Hindlimb muscle (tissue), 1 donor: ENCODE measurements at regions not wholly inside any gene's neighbourhood (a gene's known extent, or its start where the extent isn't known, plus 50 kb on each side); places are given as distances from the start of the nearest gene placed in this dataset.

Source experiments
- DNase-seq: peaks from one replicate; pipeline ENCODE4 v3.0.0-alpha.2; 2013

DNA sequence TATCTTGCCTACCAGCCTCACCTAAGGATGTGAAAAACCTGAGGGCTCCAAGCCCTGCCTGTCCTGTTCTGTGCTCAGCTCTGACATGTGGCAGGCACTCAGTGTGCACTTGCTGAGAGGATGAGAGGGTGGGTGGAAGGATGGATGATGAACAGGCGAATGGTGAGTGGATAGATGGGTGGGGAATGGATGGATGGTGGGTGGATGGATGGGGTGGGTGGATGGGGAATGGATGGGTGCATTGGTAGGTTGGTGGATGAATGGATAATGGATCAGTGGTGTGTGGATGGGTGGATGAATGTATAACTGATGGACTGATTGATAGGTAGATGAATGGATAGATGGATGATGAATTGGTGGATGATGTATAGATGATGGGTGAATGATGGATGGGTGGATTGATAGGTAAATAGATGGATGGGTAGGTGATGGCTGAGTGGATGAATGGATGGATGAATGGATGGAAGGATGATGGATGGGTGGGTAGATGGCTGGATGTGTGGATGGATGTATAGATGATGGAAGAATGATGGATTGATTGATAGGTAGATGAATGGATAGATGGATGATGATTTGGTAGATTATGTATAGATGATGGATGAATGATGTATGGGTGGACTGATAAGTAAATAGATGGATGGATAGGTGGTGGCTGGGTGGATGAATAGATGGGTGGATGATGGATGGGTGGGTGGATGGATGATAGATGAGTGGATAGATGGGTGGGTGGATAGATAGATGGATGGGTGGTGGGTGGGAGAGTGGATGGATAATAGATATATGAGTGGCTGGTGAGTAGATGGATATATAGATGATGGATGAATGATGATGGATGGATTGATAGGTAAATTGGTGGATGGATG lies 69.3 kb upstream of the NKX1-1 start:
- no peak for DNase-seq

DNA sequence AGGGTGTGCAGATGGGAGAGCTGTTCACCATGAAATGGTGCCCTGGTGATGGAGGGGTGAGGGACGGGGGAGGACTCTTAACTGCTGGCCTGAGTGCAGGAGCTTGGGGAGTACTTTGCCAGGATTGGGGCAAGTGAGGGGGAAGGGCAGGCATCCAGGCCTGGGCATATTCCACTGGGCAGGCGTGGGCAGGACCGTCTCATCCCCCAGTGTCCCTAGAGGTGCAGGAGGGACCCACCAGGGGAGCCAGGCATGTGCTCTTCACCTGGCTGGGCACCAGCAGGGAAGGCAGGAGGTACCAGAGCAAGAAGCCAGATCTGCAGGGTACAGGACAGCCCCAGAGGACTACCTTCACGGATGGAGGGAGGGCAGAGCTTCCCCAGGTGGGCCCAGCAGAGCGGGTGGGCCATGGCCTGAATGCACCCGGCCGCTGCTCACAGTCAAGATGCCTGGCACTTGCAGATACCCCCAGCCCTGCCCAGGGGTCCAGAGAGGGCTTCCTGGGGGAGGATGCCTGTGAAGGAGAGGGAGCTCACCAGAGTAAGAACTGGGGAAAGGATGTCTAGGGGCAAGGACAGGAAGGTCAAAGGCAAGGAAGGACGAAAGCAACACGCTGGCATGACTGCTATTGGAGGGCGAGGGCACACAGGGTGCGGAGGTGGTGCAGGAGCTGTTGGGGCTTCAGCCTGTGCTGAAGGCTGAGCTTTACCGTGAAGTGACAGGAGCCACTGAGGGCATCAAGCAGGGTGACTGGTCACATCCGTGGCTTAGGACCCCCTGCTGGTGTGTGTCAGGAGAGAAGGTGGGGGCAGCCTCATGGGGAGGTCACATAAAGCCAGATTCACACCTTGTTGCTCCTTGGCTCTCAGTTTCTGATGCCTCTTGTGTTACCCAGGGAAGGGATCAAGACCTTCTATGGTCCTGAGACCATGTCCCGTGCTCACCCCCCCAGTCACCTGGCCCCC lies 68.2 kb upstream of the NKX1-1 start:
- DNase-seq: no peak

DNA sequence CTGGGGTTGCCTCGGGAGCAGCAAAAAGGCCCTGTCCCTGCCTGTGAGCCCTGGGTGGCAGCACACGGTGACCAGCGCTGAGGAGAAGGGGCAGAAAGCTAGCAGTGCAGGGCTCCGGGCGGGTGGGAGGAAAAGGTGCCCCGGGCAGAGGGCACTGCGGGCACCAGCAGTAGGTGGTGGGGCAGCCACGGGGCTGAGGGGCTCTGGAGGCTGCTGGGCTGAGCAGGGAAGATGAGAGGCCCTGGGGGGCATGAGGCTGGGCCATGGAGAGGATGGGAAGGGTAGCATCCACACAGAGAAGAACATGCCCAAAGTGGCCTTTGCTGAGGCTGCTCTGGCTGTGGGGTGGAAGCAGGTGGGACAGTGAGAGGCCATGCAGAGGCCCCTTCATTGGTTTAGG lies 67.5 kb upstream of the NKX1-1 start:
- no peak for DNase-seq

DNA sequence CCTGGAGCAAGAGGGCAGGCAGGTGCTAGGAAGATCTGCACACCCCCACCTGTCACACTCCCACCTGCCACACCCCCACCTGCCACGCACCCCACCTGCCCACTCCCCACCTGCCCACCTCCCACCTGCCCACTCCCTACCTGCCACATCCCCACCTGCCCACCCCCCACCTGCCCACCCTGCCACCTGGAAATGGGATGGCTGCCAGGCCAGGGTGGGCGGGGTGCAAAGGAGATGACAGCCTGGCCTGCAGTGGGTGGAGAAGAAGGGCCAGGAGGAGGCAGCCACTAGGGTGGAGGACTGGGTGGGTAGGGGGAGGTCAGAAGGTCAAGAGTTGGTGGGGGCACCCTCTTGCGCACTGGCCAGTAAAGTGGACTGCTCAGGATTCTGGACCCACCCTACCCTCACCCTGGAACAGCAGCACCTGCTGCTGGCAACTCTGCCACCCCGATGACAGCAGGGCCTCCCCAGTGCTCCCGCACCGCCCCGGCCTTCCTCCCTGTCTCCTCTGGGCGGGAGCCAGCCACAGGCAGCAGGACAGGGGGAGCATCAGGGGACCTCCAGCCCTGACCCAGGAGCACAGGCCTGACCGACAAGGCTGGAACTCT lies 66.8 kb upstream of the NKX1-1 start:
- no peak for DNase-seq

DNA sequence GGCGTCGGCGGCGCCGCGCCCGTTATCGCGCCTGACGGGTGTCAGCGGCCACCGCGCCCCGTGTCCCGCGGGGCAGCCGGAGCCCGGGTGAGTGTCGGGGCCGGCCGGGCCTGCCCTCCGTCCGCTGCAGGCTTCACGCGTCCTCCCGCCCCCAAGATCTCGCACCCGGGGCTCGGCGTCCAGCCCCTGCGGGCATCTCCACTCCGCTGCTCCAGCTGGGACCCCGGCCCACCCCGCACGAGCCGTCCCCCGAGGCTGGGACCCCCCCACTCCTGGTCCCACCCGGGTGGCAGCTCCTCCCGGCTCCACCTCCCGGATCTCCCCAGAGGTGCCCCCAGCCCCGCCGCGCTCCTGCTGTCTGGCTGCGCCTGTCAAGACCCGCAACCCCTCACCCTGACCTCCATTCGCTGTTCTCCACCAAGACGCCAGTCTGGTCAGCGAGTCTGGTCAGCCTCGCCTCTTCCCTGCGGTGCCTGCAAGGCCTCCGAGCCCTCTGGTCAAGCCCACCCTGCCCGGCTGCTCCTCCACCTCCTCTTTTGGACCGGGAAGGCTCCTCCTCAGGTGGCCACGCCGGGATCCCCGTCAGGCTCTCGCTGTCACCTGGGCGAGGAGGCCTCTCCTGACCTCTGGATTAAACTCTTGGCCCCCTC lies 66.0 kb upstream of the NKX1-1 start:
- no peak for DNase-seq

DNA sequence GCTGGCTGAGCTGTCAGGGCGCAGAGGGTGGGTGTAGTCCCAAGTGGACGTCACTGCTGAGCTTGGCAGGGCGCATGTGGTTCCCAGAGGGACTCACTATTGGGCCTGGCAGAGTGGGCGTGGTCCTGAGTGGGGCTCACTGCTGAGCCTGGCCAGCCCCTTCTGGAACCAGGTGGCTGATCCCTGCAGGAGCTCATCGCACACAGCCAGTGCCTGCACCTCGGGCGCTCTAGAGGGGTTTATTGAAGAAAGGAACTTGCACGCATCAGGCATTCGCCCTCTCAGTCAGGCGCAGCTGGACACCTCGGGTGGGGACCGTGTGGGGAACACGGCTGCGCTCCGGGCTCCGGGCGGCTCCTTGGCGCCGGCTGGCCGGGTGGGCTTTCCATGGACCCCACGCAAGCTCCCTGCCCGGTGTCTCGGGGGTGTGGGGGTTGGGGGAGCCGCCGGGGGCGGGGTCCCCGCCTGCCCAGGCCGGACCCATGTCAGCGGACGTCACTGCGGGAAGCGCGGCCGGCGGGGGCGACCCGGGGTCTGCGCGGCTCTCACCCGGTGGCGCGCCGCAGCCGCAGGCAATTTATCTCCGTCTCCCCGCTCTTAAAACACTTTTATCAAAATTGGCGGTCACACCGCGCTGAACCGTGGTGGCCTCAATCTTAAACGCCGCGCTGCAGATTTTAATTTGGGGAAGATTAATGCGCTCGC lies 65.4 kb upstream of the NKX1-1 start:
- DNase-seq: no peak

DNA sequence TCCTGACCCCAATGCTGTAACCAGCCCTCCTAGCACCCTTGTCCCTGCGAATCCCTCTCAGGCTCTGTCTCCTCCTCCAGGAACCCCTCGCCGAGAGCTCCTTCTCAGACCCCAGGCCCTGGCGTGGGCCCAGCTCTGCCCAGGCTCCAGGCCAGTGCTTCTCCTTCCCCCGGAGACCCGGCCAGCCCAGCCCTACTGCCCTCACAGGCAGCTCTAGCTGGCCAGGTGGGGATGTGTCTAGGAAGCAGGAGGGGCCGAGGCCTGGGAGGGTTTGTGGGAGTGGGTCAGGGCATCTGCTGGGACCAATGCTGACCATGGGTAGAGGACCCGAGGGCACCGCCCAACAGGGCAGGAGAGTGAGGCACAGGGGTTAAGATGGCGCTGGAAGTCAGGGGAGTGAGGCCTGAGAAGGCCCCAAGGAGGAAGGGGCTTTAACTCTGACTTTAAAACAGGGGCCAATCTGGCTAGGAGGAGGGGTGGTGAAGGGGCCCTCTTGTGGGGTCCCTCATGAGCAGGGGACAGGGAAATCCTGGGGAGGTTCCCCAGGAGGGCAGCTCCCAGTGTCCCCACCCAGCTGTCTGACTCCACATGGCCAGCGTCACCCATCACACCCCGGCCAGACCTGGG lies 64.7 kb upstream of the NKX1-1 start:
- no peak for DNase-seq

DNA sequence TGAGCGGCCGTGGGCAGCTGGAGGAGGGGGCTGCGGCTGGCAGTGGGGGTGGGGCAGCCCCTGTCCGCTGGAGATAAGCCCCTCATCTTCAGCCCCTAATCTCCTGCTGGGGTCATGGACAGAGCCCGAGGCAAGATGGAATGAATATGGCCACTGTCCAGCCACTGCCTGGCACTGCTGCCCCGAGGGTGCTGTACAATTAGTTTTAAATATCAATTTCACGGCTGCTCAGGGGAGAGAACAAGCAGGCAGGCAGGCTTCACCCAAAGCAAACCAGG lies 64.1 kb upstream of the NKX1-1 start:
- DNase-seq: no peak

DNA sequence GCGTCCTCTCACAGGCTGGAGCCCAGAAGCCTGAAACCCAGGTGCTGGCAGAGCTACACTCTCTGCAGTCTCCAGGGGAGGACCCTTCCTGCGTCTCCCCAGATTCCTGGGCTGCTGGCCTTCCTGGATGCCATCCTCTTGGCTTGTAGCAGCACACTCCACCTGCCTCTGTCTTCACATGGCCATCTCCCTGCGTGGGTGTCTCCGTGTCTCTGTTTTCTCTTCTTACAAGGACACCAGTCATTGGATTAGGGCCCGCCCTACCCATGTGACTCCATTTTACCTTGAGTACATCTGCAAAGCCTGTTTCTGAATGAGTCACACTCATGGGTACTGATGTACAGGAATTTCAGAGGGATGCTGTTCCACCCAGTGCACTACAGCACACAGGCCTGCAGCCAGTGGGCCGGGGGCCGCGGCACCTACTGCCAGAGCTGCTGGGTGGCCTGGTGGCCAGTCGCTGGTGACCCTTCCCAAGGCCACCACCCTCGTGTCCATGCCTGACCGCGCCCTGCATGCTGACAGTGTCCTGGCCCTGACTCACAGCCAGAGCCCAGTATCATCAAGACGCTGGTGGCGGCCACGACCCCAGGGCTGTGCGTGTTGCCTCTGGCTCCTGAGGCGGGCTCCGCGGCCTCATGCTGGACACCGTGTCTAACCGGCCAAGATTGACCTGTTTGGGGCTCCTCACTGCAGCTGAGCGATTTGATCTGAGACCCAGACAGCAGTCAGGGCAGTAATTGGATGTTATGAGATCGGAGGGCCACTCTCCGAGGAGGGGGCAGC lies 63.6 kb upstream of the NKX1-1 start:
- DNase-seq: no peak

DNA sequence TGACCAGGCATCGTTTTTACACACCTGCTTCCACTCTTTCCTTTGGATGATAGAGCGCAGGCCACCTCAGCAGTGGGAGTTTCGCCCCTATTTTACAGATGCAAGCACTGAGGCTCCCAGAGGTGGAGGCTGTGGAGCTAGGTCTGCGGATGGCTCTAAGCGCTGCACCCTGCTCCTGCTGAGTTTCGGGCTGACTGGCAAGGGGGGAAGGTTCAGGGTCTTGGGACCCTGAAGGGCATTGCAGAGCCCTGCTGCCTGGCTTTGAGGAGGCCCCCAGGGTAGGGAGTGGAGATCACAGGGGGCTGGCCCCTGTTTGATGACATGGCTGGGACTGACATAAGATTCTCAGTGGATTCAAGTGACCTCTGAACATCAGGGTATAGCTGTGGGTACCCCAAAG lies 62.8 kb upstream of the NKX1-1 start:
- DNase-seq: no peak

DNA sequence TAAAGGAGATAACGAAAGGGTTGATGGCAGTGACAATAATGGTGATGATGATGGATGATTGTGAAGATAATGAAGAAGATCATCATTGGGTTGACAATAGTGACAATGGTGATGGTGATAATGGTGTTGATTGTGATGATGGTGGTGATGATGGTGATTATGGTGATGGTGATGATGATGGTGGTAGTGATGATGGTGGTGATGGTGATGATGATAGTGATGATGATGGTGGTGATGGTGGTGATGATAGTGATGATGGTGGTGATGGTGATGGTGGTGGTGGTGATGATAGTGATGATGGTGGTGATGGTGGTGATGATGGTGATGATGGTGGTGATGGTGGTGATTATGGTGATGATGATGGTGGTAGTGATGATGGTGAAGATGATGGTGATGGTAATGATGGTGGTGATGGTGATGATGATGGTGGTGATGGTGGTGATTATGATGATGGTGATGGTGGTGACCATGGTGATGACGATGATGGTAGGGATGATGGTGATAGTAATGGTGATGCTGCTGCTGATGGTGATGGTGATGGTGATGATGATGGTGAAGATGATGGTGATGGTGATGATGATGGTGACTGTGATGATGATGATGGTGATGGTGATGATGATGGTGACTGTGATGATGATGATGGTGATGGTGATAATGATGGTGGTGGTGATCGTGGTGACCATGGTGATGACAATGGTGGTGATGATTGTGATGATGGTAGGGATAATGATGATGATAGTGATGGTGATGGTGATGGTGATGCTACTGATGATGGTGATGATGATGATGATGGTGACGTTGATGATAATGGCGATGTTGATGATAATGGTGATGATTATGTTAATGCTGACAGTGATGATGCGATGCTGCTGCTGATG lies 61.6 kb upstream of the NKX1-1 start:
- no peak for DNase-seq

DNA sequence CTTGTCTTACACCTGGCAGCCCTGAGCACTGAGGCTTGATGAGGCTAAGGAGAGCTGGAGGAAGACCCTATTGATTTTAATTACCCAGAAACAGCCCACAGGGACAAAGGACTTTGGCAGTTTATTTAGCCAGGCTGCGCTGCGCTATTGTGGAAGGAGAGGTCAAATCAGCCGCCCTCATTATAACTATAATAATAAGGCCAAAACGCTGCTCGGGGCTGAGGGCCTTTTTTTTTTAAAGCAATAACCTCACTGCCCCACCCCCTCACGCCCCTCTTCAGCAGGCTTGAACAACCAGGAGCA lies 60.6 kb upstream of the NKX1-1 start:
- DNase-seq: no peak

DNA sequence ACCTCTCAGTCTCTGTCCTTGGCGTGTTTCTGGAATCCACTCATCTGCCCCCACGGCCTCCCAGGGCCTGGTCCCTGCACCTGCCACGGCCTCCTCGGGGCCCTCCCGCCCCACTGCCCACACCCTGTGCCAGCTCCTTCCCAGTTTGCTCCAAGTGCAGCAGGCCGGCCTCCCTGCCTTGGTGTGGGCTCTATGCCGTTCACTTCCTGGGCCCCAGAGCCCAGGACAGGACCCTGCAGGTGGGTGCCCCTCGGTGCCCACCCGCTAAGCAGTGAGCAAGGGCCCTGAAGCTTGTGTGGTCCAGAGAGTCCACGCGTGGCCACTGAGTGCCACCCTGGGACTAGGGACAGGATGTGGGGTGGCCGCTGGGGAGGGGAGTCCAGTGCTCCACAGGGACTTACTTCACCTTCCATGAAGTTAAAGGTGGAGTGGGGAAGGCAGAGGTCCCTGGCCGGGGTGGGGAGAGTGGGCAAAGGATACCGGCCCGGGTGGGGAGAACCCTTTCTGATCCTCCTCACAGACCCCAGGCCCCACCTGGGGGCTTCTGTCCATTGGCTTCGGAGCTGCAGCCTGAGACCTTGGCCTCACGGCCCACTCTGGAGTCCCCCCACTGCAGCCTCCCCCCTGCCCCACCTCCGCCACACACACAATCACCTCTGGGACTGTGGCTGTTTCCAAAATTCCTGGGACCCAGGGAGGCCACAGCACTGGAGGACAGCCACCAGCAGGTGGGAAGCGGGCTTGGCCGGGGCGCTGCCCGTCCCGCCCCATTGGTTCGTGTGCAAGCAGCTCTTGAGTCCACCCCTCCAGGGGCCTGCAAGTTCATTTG lies 60.0 kb upstream of the NKX1-1 start:
- no peak for DNase-seq

DNA sequence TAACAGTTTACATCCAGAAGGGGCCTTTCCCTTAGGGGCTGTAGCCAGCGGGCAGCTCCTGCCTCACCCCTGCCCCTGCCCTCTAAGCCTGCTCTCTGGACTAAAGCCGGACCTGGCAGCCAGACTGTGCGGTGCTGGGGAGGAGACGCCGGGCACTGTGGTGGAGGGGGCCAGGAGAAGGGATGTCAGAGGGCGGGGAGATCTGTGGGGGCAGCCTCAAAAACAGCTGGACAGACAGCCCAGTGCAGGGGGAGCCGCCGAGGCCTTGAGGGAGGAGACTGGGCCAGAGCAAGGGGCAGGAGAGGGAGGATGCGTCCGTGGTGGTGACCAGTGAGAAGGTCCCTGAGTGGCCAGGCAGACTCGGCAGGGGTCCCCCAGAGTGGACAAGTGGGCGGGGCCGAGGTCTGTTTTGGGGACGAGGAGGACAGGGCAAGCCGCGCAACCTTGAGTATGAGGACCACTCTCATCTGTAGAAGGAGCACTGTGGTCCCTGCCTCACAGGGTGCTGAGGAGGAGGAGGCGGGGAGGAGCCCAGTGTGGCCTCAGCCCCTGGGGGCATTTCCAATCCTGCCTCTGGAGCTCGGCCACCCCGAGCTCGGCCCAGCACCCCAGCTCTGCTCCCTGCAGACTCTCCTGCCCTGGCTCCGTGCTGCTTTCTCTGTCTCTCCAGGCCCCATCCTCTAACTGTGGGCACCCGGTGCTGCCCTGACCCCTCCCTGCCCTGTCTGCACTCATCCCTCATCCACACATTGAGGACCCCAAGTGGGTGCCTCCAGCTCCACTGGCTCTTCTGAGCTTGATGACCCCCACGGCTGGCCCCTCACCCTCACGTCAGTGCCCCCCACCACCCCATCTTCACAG lies 59.2 kb upstream of the NKX1-1 start:
- DNase-seq: no peak

DNA sequence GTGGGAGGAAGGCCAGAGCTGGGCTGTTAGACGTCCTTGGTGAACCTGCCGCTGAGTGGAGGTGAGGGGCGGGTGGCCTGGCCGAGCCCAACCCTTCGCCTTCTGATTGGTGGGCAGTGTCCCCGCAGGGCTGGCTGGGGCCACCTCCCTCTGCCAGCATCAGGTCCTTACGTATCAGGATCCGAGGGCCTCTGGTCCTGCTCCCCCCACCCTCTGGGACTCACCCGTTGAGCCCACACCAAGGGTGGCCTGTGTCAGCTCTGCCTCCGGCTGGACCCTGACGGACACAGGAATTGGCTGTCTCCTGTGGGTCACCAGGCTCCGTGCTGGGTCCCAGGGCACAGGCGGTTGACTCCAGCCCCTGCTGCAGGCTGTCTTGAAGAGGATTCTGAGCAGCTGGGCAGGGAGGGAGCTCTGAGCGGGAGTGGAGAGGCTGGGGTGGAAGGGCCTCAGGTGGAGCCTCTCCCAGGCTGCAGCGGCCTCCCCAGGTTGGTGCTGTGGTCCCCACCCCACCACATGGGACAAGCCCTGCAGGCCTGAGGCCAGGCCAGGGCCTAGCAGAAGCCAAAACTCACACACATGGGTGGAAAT lies 58.4 kb upstream of the NKX1-1 start:
- DNase-seq: no peak

DNA sequence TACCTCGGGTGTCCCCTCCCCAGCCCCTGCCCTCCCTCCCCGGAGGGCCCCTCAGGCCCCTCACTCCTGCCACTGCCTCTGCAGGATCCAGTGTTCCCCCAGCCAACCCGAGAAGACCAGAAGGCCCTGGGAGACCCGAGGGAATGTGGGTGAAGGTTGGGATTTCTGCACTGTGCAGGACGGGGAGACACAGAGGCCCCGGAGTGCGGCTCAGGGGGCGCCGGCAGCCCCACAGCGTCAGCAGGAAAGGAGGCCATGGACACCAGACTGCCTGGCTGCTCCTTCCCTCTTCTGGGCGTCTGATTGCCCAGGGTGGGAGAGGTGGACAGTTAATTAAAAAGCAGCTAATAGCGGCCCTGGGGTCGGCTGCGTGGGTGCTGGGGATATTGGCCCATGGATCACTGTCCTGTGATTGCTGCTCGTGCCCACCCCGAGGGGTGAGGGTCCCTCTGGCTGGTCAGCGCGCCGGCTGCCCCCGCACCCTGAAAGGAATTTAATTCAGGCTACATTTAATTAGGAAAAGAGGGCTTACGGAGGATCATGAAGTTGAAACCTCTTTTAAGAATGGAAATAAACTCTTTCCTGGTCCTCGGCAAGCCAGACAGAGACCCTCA lies 57.8 kb upstream of the NKX1-1 start:
- no peak for DNase-seq
